ENCODE measurements at regions not wholly inside any gene's neighbourhood (a gene's known extent, or its start where the extent isn't known, plus 50 kb on each side); places are given as distances from the start of the nearest gene placed in this dataset.

DNA sequence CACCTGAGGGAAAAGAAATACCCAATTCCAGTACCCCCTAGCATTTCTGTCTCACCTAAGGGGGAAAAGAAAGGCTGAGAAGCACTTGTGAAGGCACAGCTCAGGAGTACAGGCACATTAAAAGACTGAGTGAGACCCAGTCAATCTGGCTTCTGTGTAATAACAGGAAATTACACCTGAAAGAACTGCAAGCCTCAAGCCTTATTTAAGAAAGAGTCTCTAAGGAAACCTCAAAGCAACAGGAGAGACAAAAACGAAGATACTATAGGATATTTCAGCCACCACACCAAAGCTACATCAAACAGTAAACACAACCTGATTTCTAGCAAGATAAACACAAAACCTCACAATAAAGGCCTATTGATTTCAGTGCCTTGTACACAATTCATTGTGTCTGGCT is 69.6 kb upstream of the CDK1 start:
- Mint-ChIP-seq H3K27ac (no peak overlapping the region), H3K9me3 (peaks cover 19% of the 10 kb centered on the region), H3K4me1 (peaks cover 19% of the 10 kb centered on the region), H3K27me3 (ENCODE audit: insufficient read depth, low read depth, poor library complexity) (no peaks in the 10 kb centered on the region), H3K4me3 (no peak overlapping the region), H3K36me3 (ENCODE audit: low read depth) (peaks cover 17% of the 10 kb centered on the region)
- Histone ChIP-seq H3K36me3 (ENCODE audit: insufficient read depth) (0 out of 2 replicates have a peak, but pooled peaks cover 4% of the 10 kb centered on the region), H3F3A (replicated peaks; ENCODE audit: low read depth) (no peaks in the 10 kb centered on the region), H3K27me3 (ENCODE audit: insufficient read depth) (no peaks in the 10 kb centered on the region), H3K27ac (ENCODE audit: low read depth) (no peak overlapping the region), H3K79me2 (replicated peaks; ENCODE audit: insufficient read depth) (peaks cover 9% of the 10 kb centered on the region), H2AFZ (no peak overlapping the region), H3K4me2 (no peak overlapping the region), H3K9me2 (ENCODE audit: insufficient read depth) (no peaks in the 10 kb centered on the region), H3K4me1 (ENCODE audit: insufficient read depth) (peaks cover 18% of the 10 kb centered on the region), H4K20me1 (replicated peaks; ENCODE audit: insufficient read depth) (no peaks in the 10 kb centered on the region), H3K4me3 (no peak overlapping the region)
- ATAC-seq = no peak
- no peak for DNase-seq (ENCODE audit: low spot score)
- TF ChIP-seq JUNB (IDR thresholded peaks at IDR 0.05; ENCODE audit: unreplicated experiment) = no peak
- TF ChIP-seq EZH2phosphoT487 (IDR thresholded peaks at IDR 0.05; ENCODE audit: unreplicated experiment) = no peak
- TF ChIP-seq, protein P1, sequence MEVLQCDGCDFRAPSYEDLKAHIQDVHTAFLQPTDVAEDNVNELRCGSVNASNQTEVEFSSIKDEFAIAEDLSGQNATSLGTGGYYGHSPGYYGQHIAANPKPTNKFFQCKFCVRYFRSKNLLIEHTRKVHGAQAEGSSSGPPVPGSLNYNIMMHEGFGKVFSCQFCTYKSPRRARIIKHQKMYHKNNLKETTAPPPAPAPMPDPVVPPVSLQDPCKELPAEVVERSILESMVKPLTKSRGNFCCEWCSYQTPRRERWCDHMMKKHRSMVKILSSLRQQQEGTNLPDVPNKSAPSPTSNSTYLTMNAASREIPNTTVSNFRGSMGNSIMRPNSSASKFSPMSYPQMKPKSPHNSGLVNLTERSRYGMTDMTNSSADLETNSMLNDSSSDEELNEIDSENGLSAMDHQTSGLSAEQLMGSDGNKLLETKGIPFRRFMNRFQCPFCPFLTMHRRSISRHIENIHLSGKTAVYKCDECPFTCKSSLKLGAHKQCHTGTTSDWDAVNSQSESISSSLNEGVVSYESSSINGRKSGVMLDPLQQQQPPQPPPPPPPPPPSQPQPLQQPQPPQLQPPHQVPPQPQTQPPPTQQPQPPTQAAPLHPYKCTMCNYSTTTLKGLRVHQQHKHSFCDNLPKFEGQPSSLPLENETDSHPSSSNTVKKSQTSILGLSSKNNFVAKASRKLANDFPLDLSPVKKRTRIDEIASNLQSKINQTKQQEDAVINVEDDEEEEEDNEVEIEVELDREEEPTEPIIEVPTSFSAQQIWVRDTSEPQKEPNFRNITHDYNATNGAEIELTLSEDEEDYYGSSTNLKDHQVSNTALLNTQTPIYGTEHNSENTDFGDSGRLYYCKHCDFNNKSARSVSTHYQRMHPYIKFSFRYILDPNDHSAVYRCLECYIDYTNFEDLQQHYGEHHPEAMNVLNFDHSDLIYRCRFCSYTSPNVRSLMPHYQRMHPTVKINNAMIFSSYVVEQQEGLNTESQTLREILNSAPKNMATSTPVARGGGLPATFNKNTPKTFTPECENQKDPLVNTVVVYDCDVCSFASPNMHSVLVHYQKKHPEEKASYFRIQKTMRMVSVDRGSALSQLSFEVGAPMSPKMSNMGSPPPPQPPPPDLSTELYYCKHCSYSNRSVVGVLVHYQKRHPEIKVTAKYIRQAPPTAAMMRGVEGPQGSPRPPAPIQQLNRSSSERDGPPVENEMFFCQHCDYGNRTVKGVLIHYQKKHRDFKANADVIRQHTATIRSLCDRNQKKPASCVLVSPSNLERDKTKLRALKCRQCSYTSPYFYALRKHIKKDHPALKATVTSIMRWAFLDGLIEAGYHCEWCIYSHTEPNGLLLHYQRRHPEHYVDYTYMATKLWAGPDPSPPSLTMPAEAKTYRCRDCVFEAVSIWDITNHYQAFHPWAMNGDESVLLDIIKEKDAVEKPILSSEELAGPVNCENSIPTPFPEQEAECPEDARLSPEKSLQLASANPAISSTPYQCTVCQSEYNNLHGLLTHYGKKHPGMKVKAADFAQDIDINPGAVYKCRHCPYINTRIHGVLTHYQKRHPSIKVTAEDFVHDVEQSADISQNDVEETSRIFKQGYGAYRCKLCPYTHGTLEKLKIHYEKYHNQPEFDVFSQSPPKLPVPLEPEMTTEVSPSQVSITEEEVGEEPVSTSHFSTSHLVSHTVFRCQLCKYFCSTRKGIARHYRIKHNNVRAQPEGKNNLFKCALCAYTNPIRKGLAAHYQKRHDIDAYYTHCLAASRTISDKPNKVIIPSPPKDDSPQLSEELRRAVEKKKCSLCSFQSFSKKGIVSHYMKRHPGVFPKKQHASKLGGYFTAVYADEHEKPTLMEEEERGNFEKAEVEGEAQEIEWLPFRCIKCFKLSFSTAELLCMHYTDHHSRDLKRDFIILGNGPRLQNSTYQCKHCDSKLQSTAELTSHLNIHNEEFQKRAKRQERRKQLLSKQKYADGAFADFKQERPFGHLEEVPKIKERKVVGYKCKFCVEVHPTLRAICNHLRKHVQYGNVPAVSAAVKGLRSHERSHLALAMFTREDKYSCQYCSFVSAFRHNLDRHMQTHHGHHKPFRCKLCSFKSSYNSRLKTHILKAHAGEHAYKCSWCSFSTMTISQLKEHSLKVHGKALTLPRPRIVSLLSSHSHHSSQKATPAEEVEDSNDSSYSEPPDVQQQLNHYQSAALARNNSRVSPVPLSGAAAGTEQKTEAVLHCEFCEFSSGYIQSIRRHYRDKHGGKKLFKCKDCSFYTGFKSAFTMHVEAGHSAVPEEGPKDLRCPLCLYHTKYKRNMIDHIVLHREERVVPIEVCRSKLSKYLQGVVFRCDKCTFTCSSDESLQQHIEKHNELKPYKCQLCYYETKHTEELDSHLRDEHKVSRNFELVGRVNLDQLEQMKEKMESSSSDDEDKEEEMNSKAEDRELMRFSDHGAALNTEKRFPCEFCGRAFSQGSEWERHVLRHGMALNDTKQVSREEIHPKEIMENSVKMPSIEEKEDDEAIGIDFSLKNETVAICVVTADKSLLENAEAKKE (CRISPR knock-in tag; IDR thresholded peaks at IDR 0.05) = no peak
- TF ChIP-seq, protein P2, sequence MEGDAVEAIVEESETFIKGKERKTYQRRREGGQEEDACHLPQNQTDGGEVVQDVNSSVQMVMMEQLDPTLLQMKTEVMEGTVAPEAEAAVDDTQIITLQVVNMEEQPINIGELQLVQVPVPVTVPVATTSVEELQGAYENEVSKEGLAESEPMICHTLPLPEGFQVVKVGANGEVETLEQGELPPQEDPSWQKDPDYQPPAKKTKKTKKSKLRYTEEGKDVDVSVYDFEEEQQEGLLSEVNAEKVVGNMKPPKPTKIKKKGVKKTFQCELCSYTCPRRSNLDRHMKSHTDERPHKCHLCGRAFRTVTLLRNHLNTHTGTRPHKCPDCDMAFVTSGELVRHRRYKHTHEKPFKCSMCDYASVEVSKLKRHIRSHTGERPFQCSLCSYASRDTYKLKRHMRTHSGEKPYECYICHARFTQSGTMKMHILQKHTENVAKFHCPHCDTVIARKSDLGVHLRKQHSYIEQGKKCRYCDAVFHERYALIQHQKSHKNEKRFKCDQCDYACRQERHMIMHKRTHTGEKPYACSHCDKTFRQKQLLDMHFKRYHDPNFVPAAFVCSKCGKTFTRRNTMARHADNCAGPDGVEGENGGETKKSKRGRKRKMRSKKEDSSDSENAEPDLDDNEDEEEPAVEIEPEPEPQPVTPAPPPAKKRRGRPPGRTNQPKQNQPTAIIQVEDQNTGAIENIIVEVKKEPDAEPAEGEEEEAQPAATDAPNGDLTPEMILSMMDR (conservative IDR thresholded peaks at IDR 0.05; ENCODE audit: low read depth in 2 of 2) = no peak
- no peak for TF ChIP-seq ZNF331 (CRISPR knock-in tag; IDR thresholded peaks at IDR 0.05; ENCODE audit: low read depth)
- no peak for TF ChIP-seq ZNF114 (CRISPR knock-in tag; IDR thresholded peaks at IDR 0.05)
- TF ChIP-seq NANOG (IDR thresholded peaks at IDR 0.05; ENCODE audit: borderline replicate concordance) = no peak
- no peak for TF ChIP-seq CREB1 (CRISPR knock-in tag; IDR thresholded peaks at IDR 0.05; ENCODE audit: low read depth)
- TF ChIP-seq EZH2 (IDR thresholded peaks at IDR 0.05; ENCODE audit: low read depth, unreplicated experiment) = no peak
- TF ChIP-seq STAT1 (IDR thresholded peaks at IDR 0.05; ENCODE audit: unreplicated experiment) = no peak
- TF ChIP-seq, protein P3, sequence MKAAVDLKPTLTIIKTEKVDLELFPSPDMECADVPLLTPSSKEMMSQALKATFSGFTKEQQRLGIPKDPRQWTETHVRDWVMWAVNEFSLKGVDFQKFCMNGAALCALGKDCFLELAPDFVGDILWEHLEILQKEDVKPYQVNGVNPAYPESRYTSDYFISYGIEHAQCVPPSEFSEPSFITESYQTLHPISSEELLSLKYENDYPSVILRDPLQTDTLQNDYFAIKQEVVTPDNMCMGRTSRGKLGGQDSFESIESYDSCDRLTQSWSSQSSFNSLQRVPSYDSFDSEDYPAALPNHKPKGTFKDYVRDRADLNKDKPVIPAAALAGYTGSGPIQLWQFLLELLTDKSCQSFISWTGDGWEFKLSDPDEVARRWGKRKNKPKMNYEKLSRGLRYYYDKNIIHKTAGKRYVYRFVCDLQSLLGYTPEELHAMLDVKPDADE (IDR thresholded peaks at IDR 0.05) = no peak
- TF ChIP-seq, protein P4, sequence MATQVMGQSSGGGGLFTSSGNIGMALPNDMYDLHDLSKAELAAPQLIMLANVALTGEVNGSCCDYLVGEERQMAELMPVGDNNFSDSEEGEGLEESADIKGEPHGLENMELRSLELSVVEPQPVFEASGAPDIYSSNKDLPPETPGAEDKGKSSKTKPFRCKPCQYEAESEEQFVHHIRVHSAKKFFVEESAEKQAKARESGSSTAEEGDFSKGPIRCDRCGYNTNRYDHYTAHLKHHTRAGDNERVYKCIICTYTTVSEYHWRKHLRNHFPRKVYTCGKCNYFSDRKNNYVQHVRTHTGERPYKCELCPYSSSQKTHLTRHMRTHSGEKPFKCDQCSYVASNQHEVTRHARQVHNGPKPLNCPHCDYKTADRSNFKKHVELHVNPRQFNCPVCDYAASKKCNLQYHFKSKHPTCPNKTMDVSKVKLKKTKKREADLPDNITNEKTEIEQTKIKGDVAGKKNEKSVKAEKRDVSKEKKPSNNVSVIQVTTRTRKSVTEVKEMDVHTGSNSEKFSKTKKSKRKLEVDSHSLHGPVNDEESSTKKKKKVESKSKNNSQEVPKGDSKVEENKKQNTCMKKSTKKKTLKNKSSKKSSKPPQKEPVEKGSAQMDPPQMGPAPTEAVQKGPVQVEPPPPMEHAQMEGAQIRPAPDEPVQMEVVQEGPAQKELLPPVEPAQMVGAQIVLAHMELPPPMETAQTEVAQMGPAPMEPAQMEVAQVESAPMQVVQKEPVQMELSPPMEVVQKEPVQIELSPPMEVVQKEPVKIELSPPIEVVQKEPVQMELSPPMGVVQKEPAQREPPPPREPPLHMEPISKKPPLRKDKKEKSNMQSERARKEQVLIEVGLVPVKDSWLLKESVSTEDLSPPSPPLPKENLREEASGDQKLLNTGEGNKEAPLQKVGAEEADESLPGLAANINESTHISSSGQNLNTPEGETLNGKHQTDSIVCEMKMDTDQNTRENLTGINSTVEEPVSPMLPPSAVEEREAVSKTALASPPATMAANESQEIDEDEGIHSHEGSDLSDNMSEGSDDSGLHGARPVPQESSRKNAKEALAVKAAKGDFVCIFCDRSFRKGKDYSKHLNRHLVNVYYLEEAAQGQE (IDR thresholded peaks at IDR 0.05; ENCODE audit: unreplicated experiment) = no peak
- TF ChIP-seq POLR2AphosphoS5 (IDR thresholded peaks at IDR 0.05; ENCODE audit: low read depth) = no peak

Data from GM23338 (cell line).